ENCODE measurements at regions not wholly inside any gene's neighbourhood (a gene's known extent, or its start where the extent isn't known, plus 50 kb on each side); places are given as distances from the start of the nearest gene placed in this dataset.

DNA sequence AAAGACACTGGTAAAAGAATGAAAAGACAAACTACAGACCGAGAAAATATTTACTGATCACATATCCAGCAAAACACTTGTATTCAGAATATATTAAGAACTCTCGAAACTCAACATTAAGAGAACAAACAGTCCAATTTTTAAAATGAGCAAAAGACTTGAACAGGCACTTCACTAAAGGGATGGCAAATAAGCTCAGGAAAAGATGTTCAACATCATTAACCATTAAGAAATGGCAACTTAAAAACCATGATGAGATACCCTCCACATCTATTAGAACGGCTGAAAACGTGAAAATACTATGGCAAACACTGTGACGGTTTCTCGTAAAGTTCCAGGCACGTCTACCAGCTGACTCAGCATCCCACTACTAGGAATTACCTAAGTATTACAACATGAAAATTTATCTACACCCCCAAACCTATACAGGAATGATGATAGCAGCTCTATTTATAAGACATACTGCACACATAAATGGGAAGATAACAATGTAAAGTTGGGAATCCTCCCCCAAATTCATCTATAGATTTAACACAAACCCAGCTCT, 86.1 kb upstream of the PROK2 start:
- TF ChIP-seq, protein P1, sequence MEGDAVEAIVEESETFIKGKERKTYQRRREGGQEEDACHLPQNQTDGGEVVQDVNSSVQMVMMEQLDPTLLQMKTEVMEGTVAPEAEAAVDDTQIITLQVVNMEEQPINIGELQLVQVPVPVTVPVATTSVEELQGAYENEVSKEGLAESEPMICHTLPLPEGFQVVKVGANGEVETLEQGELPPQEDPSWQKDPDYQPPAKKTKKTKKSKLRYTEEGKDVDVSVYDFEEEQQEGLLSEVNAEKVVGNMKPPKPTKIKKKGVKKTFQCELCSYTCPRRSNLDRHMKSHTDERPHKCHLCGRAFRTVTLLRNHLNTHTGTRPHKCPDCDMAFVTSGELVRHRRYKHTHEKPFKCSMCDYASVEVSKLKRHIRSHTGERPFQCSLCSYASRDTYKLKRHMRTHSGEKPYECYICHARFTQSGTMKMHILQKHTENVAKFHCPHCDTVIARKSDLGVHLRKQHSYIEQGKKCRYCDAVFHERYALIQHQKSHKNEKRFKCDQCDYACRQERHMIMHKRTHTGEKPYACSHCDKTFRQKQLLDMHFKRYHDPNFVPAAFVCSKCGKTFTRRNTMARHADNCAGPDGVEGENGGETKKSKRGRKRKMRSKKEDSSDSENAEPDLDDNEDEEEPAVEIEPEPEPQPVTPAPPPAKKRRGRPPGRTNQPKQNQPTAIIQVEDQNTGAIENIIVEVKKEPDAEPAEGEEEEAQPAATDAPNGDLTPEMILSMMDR (IDR thresholded peaks at IDR 0.05; ENCODE audit: low read depth, low read length, missing control alignments): no peak
- in situ Hi-C loops (cut with HindIII; ENCODE audit: low sequenced_read_pairs): no loop called here
- H3K4me3 ChIP-seq (ENCODE audit: low read depth, low read length): no peak overlapping the region
- no peak for DNase-seq (ENCODE audit: low read depth)

DNA sequence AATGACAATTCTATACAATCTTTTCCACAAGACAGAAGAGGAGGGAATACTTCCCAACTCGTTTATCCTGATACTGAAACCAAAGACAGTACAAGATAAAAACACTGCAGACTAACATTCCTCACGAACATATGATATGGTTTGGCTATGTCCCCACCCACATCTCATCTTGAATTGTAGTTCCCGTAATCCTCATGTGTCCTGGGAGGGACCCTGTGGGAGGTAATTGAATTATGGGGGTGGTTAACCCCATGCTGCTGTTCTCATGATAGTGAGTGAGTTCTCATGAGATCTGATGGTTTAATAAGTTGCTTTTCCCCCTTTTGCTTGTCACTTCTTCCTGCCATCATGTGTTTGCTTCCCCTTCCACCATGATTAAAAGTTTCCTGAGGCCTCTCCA, 83.9 kb upstream of the PROK2 start:
- in situ Hi-C loops (cut with HindIII; ENCODE audit: low sequenced_read_pairs): no loop called here
- TF ChIP-seq, protein P1 (IDR thresholded peaks at IDR 0.05; ENCODE audit: low read depth, low read length, missing control alignments): no peak
- no peak overlapping the region for H3K4me3 ChIP-seq (ENCODE audit: low read depth, low read length)
- DNase-seq (ENCODE audit: low read depth): no peak

DNA sequence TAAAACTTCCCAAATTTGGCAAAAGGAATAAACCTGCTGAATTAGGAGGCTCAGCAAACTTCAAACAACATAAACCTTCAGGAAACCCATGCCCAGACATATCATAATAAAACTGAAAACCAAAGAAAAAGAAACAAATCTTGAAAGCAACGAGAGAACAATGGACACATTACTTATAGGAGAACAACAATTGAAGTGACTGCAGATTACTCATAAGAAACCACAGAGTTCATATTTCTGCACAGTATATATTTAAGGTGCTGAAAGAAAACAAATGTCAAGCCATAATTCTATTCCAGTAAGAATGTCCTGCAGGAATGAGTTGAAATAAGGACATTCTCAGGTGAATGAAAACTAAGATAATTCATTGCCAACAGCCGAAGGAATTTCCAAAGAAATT, 80.8 kb upstream of the PROK2 start:
- DNase-seq (ENCODE audit: low read depth): no peak
- in situ Hi-C loops (cut with HindIII; ENCODE audit: low sequenced_read_pairs): no loop called here
- H3K4me3 ChIP-seq (ENCODE audit: low read depth, low read length): no peak overlapping the region
- TF ChIP-seq, protein P1 (IDR thresholded peaks at IDR 0.05; ENCODE audit: low read depth, low read length, missing control alignments): no peak

DNA sequence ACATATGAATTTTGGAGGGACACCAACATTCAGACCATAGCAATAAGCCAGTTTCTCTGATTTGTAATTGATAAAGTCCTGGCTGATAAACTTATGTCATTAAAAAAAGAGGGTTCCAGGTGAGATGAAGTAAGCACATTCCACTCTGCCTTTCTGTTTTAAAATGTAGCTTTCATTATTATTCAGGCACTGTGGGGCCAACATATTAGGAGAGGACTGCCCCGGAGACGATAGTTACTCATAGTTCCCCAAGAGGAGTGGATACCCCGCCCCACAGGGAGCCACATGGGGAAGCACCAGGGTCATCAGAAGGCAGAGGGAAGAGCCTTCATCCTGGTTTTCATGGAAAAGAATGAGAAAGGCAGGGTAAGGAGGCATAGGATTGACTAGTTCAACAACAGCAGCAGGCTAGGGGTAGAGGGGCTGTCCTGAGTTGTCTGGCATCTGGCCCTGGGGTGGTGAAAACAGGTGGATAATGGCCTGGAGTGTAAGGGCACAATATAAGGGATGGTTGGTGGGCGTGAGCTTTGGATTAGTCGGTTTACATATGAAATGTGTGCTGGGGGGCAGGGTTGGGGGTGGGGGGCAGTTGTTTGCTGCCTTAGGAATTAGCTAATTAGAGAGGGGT, 78.7 kb upstream of the PROK2 start:
- H3K4me3 ChIP-seq (ENCODE audit: low read depth, low read length): no peak overlapping the region
- TF ChIP-seq, protein P1 (IDR thresholded peaks at IDR 0.05; ENCODE audit: low read depth, low read length, missing control alignments): no peak
- DNase-seq (ENCODE audit: low read depth): no peak
- in situ Hi-C loops (cut with HindIII; ENCODE audit: low sequenced_read_pairs): no loop called here

DNA sequence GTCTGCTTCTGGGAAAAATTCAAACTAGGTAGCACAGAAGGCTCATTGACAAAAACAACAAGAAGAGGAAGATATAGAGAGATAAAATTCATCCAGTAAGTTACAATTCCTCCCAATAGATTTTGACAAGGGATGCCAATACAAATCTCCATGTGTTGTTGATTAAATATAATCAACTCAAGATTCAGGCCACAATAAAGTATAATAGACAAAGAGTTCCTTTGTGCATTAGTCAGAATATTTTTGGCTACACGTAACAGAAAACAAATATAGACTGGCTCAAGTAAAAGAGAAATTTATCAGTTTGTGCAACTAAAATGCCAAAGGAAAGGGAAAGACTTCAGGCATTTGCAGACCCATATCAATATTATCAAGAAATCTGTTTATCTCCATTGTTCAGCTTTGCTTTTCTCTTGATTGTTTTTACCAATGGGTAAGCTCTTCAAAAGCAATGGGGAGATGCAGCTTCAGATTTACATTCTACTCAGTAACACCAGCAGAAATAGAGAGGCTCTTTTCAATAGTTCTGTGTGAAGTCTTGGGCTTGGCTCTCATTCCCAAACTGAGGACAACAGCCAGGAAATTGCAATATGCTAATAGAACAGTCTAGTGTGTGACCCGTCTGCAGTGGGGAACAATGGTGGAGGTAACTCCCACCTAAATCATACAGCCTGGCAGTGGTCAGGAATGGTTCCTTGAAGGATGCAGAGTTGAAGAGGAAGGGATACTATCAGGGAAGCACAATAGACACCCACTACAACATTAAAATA, 77.6 kb upstream of the PROK2 start:
- TF ChIP-seq, protein P1 (IDR thresholded peaks at IDR 0.05; ENCODE audit: low read depth, low read length, missing control alignments): no peak
- no peak for DNase-seq (ENCODE audit: low read depth)
- in situ Hi-C loops (cut with HindIII; ENCODE audit: low sequenced_read_pairs): no loop called here
- no peak overlapping the region for H3K4me3 ChIP-seq (ENCODE audit: low read depth, low read length)

DNA sequence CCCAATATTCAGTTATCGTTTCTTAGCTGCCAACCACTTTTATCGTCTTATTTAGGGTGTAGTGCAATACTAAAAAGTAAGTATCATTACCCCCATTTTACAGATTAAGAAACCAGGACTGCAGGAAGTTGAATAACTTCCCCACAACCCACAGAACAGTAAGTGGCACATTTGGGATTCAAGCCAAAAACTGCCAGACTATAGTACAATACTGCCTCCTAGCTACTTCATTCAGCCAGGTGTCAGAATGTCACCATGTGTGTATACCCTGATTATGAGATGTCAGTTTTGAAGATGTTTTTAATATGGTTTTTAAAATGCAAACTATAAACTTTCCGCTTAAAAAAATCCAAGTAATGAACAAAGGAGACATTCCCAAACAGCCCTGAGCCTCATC, 74.2 kb upstream of the PROK2 start:
- TF ChIP-seq, protein P1 (IDR thresholded peaks at IDR 0.05; ENCODE audit: low read depth, low read length, missing control alignments): no peak
- in situ Hi-C loops (cut with HindIII; ENCODE audit: low sequenced_read_pairs): no loop called here
- DNase-seq (ENCODE audit: low read depth): no peak
- H3K4me3 ChIP-seq (ENCODE audit: low read depth, low read length): no peak overlapping the region
